ENCODE measurements at regions not wholly inside any gene's neighbourhood (a gene's known extent, or its start where the extent isn't known, plus 50 kb on each side); places are given as distances from the start of the nearest gene placed in this dataset.

- Histone ChIP-seq H3K4me2 (no peak overlapping the region), H3K4me3 (IDR thresholded peaks at IDR 0.05; ENCODE audit: insufficient read depth, low read depth, low read length) (no peak overlapping the region), H3K4me1 (ENCODE audit: low read depth, poor library complexity, severe bottlenecking) (peaks cover 3% of the 10 kb centered on the region), H2AFZ (ENCODE audit: low read depth) (no peak overlapping the region), H4K20me1 (ENCODE audit: insufficient read depth) (no peaks in the 10 kb centered on the region), H3K27me3 (ENCODE audit: insufficient read depth, low read depth) (no peaks in the 10 kb centered on the region), H3K27ac (no peak overlapping the region), H3K79me2 (ENCODE audit: insufficient read depth, low read depth) (no peaks in the 10 kb centered on the region), H3K36me3 (ENCODE audit: insufficient read depth) (no peaks in the 10 kb centered on the region), H3K9ac (no peak overlapping the region)
- TF ChIP-seq CTCF (conservative IDR thresholded peaks at IDR 0.05; ENCODE audit: low read depth, low read length), result no peak
Measured at GRCh38 chr15:37767841-37768455, 166.5 kb upstream of the TMCO5A start.

GRCh38 chr15:37771465-37771864 is 163.0 kb upstream of the TMCO5A start:
- no peaks in the 10 kb centered on the region for H3K79me2 ChIP-seq (ENCODE audit: insufficient read depth, low read depth)
- no peaks in the 10 kb centered on the region for H3K4me1 ChIP-seq (ENCODE audit: low read depth, poor library complexity, severe bottlenecking)
- H3K27me3 ChIP-seq (ENCODE audit: insufficient read depth, low read depth), result no peaks in the 10 kb centered on the region
- H3K36me3 ChIP-seq (ENCODE audit: insufficient read depth), result no peaks in the 10 kb centered on the region
- H2AFZ ChIP-seq (ENCODE audit: low read depth), result no peak overlapping the region
- no peak overlapping the region for H3K4me2 ChIP-seq
- TF ChIP-seq CTCF (conservative IDR thresholded peaks at IDR 0.05; ENCODE audit: low read depth, low read length), result no peak
- H4K20me1 ChIP-seq (ENCODE audit: insufficient read depth), result no peaks in the 10 kb centered on the region
- H3K27ac ChIP-seq, result no peak overlapping the region
- no peak overlapping the region for H3K9ac ChIP-seq
- no peak overlapping the region for H3K4me3 ChIP-seq (IDR thresholded peaks at IDR 0.05; ENCODE audit: insufficient read depth, low read depth, low read length)

GRCh38 chr15:37773111-37773860 is 161.2 kb upstream of the TMCO5A start:
- no peaks in the 10 kb centered on the region for H3K36me3 ChIP-seq (ENCODE audit: insufficient read depth)
- H3K79me2 ChIP-seq (ENCODE audit: insufficient read depth, low read depth), result no peaks in the 10 kb centered on the region
- TF ChIP-seq CTCF (conservative IDR thresholded peaks at IDR 0.05; ENCODE audit: low read depth, low read length), result no peak
- no peak overlapping the region for H3K27ac ChIP-seq
- no peaks in the 10 kb centered on the region for H3K27me3 ChIP-seq (ENCODE audit: insufficient read depth, low read depth)
- H3K9ac ChIP-seq, result no peak overlapping the region
- H2AFZ ChIP-seq (ENCODE audit: low read depth), result no peak overlapping the region
- no peaks in the 10 kb centered on the region for H3K4me1 ChIP-seq (ENCODE audit: low read depth, poor library complexity, severe bottlenecking)
- H4K20me1 ChIP-seq (ENCODE audit: insufficient read depth), result no peaks in the 10 kb centered on the region
- no peak overlapping the region for H3K4me3 ChIP-seq (IDR thresholded peaks at IDR 0.05; ENCODE audit: insufficient read depth, low read depth, low read length)
- H3K4me2 ChIP-seq, result no peak overlapping the region

GRCh38 chr15:37774961-37775360 is 159.5 kb upstream of the TMCO5A start:
- TF ChIP-seq CTCF (conservative IDR thresholded peaks at IDR 0.05; ENCODE audit: low read depth, low read length), result no peak
- no peaks in the 10 kb centered on the region for H4K20me1 ChIP-seq (ENCODE audit: insufficient read depth)

More at GRCh38 chr15:37774961-37775360, 159.5 kb upstream of the TMCO5A start:
- no peaks in the 10 kb centered on the region for H3K4me1 ChIP-seq (ENCODE audit: low read depth, poor library complexity, severe bottlenecking)
- H2AFZ ChIP-seq (ENCODE audit: low read depth), result no peak overlapping the region
- H3K27ac ChIP-seq, result no peak overlapping the region
- no peaks in the 10 kb centered on the region for H3K79me2 ChIP-seq (ENCODE audit: insufficient read depth, low read depth)
- H3K27me3 ChIP-seq (ENCODE audit: insufficient read depth, low read depth), result no peaks in the 10 kb centered on the region
- no peak overlapping the region for H3K4me2 ChIP-seq
- no peak overlapping the region for H3K9ac ChIP-seq
- H3K4me3 ChIP-seq (IDR thresholded peaks at IDR 0.05; ENCODE audit: insufficient read depth, low read depth, low read length), result no peak overlapping the region
- no peaks in the 10 kb centered on the region for H3K36me3 ChIP-seq (ENCODE audit: insufficient read depth)

Measured in KMS-11 (cell line).